ENCODE measurements at regions not wholly inside any gene's neighbourhood (a gene's known extent, or its start where the extent isn't known, plus 50 kb on each side); places are given as distances from the start of the nearest gene placed in this dataset.

DNA sequence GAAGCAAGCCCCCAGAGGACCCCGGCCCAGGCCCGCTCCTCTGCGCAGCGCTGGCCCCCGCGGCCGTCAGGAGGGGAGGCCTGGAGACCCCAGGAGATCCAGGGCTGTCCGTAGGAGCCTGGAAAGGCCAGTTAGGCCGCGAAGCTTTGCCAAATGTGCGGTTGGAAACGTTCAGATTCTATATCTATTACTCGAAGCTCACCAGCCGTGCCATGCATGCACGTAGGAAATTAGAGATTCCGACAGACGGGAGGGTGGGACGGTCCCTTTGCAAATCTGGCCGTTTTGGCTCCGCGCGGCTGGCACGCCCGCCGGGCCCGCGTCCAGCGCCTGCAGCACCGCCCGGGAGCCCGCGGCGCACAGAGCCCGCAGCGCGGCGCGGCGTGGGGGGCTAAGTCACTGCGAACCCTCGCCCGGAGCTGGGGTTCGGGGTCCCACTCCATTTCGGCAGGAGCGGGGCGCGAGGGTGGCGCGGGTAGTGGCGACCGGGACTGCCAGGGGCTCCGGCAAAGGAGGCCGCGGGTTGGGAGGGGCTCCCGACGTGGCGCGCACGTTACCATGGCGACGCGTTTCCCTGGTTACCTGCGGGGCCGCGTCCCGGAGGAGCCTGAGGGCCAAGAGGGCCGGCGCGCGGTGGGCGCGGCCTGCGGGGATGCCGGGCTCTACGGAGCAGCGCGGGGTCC, 488.6 kb upstream of the SMIM21 start:
- no peak for DNase-seq (ENCODE audit: low read depth)

DNA sequence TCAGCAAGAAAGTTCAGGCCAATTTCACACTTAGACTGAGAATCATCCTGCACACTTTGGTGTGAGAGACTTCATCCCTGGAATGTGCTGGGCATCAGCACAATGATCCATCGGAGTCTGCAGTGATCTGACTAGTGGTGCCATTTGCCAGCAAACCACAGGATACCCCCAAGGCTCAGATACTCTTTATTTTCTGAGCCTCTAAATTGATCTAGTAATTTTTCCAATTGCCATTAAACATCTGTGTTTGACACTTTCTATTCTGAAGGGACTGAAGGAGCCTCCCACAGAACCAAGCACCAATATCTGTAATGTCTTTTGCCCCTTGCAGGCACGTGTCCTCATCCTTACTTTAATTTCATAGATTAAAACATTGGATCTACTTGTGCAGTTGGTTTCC, 485.3 kb upstream of the SMIM21 start:
- DNase-seq (ENCODE audit: low read depth), result no peak

DNA sequence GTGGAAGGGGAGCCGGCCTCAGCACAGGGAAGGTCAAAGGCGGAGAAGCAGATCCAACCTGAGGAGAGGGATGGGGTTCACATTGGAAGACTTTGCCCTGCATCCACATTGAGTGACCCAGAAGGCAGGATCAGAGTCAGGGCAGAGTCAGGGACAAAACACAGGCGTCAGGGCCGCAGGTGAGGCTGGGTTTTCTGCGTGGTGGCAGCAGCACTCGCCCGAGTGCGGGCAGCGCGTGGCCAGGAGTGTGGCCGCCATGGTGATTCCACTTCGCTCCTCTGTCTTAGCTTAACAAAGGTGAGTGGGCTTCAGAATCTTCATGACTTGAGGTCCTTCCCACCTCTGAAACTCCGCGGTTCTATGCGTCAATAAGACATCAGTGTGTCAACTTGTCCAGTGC, 476.9 kb upstream of the SMIM21 start:
- DNase-seq (ENCODE audit: low read depth), result no peak

DNA sequence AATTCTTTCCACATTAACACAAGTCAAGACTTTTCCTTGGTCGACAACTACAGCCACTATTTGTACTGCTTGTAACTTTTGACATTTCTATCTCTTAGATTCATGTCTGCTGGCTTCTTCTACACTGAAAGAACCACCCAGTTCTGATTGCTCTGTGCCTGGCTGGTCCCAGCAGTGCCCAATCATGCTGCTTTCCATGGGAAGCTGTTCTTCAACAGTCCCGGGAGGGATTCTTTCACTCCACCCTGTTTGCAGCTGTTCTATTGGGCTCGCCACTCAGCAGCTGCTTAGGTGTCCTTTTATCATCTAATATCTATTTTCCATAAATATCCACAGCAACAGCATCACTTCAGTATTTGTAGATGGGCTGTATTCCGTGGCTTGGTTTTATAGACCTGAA, 471.1 kb upstream of the SMIM21 start:
- DNase-seq (ENCODE audit: low read depth), result peak; percentile 10

DNA sequence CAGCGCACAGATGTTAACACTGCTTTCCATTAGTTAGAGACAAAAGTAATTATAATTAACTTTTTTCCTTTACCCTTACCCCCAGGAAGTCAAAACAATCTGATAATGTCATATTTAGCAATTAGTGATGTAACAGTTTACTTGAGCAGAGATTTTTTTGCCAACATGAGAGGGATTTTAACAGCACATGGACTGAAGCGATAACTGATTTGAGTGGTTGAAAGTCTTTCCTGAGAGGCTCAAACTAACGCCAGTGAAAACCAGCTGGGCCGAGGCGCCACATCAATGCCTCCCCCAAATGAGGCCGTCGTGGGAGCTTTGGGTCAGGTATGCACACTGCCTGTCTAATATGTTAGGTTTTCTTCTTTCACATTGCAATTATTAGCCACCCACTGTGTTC, 469.9 kb upstream of the SMIM21 start:
- DNase-seq (ENCODE audit: low read depth), result no peak

DNA sequence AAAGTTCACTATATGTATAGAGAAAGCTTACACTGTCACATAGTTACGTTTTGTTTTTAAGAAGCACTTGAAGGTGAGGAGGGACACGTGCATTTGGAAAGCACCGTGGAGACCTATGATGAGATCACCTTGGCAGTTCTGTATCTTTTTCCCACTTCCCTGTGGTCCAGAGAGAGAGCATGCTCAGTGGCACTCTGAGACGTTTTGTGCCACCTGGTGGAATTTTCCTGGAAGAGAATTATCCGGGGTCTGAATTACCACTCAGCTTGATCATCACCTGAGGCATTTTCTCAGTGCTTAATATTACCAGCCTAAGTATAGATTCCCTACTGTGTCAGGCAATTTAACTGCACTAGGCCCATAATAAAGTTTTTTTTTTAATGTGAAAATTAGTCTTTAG, 469.4 kb upstream of the SMIM21 start:
- DNase-seq (ENCODE audit: low read depth), result no peak

DNA sequence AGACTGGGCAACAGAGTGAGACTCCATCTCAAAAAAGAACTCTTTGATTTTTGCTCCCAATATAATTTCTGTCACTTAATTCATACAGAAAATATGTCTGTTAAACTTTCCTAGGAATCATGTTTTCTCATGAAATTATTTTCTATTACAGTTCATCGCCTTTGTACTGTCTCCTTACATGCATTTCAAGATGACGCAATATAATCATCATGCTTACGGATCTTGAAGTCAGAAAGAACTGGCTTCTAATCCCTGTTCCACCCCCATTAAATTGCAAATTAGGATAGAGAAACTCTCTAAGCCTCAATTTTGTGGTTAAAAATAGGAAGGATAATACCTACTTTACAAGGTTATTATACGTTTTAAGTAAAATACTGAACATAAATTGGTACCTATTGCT, 467.6 kb upstream of the SMIM21 start:
- no peak for DNase-seq (ENCODE audit: low read depth)

DNA sequence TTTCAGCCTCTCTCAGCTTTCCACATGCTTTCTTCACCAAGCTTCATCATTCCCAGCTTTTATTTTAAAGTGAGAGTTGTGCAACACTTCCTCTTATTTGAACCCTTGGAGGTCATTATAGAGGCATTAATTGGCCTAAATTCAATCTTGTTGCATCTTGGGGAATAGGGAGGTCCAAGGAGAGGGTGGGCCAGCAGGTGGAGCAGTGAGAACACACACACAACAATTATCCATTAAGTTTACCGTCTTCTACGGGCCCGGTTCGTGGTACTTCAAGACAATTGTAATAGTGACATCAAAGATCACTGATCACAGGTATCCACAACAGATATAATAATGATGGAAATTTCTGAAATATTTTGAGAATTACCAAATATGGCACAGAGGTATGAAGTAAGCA, 457.2 kb upstream of the SMIM21 start:
- DNase-seq (ENCODE audit: low read depth), result no peak

DNA sequence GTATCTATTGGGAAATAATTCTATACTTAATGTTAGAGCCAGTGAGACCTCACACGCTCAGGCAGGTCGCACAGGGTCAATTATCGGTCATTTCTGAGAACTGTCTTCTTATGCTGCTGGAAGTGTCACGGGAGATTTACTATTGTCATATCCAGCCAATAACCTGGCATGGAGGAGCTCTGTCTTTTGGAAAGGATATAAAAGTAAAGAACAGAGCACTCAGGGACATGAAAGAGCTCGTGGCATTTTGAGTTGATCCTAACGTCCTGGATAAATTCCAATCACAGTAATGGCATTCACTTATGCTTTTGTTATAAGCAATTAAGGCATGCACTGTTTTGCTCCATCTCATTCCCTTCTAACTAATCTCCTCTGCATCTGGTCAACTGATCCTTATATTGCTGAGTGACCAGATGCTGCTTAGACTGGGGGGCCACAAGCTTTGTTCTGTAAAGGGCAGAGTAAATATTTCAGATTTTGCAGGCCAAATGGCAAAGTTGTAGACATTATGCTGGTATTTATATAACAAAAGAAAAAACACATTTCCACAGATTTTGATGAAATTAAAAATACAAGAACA, 453.5 kb upstream of the SMIM21 start:
- no peak for DNase-seq (ENCODE audit: low read depth)

DNA sequence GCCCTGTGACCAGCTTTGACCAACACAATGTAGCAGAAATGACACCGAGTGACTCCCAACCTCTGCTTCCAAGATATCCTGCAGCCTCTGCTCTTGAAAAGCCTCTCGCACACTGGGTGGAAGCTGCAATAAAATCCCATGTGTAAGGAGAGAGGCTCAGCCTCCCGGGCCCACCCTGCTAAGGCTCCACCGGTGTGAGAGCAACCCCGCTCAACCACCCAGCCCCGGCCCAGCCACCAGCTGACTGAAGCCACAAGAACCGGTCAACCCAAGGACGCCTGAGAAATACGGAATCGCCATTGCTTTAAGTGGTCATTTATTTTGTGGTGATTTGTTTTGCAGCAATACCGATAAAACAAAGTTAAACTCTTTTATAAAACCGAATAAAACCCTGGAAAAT, 452.8 kb upstream of the SMIM21 start:
- no peak for DNase-seq (ENCODE audit: low read depth)

DNA sequence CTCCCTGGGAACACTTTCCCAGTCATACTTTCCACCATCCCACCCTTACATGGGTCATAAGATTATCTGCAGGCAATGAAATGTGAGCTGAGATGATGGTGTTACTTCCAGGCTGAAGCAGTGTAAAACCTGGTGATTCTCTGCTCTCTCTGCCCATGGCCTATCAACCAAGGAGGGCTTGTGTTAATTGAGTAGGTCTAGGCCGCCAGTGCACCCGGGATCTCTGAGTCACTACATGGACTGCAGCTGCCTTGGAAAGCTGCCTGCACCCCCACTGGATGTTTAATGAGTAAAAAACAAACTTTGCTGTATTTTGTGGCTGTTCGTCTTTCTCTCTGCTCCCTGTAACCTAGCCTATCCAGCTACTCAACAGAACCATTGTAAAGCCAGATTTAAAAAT, 451.7 kb upstream of the SMIM21 start:
- no peak for DNase-seq (ENCODE audit: low read depth)

DNA sequence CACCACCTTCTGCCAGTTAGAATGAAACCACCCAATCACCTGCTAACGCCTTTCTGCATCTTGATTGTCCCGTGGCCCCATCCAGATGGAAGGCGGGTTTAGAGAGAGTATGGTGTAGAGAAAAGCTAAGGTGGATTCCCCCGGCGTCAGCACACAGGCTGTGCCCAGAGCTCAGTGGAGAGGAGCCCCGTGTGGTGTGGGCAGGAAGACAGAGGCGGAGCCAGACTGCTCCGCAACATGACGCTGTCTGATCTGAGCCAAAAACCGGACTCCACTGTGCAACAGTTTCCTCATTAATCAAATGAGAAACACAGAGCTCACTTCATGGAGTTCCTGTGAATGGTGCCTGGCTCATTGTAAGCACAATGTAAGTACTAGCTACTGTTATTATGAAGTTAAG, 448.1 kb upstream of the SMIM21 start:
- no peak for DNase-seq (ENCODE audit: low read depth)

DNA sequence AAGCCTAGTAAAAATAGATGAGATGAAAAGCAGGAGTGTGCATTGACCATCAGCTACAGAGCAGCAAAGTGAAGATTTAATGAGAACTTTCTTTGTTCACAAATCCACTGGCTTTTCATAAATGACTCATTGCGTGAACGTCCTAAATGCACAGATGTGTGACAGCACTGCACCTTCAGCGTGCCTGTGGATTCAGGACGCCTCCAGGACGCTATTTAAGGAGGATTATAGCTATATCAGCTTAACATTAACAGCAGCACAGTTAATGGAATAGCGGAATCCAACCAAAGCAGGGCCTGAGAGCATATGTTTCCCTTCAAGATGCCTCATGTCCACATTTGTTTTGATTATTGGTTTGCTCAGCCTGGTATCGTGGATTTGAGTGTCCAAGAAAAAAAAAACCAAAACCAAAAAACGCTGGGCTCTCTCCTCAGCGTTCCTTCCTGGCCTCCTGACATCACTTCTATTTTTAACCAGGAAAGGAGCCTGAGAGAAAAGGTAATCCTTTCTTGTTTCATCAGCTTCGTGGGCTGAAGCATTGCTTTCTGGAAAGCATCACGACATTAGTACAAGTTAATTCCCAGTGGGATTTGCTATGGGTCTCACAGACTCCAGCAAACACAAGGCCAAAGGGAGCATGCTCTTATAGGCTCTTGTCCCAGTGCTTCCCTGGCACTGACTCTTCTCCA, 447.0 kb upstream of the SMIM21 start:
- DNase-seq (ENCODE audit: low read depth), result no peak

DNA sequence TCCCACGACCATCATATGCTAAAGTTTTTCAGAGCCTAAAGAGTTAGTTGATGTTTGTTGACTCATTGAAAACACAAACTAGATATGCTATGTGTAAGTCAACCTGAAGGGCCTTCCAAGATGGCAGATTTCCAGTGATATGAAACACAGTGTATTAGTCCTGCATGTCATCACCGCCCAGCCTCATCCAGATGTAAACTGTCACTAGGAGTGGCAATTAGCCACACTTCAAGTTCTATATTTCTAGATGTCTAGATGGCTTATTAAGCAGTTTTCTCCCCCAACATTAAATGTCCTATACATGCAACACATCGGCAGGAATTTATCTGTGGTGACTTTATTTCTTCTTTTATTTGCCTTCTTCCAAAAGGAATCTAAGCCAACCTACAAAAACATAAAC, 444.1 kb upstream of the SMIM21 start:
- DNase-seq (ENCODE audit: low read depth), result no peak

DNA sequence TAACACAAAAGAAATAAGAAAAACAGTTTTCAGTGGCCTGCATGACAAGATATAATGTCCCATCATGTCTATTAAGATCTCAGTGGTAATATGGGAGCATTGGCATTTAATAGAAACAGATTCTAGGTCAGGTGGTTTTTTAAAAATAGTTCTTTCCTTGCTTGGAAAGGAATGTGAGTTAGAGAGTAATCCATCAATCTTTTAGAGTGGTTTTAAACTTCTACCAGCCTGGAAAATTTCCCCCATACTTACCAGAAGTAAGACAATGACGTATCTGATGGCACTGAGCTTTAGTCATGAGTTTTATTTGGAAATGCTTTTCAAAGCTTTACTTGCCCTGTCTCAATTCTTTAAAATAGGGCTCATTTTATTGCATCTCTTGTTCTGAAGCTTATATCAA, 441.7 kb upstream of the SMIM21 start:
- DNase-seq (ENCODE audit: low read depth), result no peak

DNA sequence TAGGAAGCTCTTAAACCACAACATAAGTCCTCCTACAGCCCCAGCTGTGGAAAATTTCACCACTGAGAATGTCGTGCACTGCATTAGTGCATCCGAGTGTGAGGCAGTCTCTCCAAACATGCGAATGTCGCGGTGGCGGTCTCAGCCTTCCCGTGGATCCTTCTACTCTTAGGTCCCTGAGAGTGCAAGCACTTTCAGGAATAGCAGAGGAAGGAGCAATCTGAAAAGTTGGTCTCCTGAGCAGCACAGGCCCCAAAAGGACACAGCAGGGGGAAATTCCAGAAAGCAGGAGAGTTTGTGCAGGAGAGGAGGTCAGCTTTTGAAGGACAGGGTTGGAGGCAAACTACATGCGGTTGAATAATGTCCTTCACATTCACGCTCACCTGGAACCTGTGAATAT, 440.5 kb upstream of the SMIM21 start:
- no peak for DNase-seq (ENCODE audit: low read depth)

DNA sequence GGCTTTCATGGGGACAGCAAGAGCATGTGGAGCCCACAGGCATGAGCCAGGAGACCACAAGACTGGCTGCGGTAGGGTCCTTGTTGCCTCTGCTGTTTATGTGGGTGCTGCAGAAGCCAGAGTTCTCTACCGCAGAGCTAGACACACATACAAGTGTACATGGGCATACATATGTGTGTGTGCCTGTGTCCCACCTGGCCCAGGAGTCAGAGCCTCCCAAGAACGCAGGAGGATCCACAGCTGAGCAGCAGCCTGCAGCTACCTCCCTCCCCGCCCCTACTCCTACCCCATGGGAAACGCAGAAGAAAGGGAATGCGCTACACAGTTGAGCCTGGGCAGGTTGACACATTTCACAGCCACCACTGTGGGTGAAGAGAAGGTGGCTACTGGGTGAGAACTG, 438.1 kb upstream of the SMIM21 start:
- no peak for DNase-seq (ENCODE audit: low read depth)

DNA sequence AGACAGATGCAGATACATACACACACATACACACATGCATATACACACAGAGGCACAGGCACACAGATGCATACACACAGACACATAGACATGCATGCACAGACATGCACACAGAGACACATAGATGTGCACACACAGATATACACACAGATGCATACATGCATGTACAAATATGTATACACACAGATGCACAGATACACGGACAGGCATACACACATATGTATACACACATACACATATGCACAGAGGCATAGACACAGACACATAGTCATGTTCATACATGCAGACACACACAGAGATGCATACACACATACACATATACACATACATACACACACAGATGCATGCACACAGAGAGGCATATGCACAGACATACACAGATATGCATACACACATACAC, 437.3 kb upstream of the SMIM21 start:
- no peak for DNase-seq (ENCODE audit: low read depth)

DNA sequence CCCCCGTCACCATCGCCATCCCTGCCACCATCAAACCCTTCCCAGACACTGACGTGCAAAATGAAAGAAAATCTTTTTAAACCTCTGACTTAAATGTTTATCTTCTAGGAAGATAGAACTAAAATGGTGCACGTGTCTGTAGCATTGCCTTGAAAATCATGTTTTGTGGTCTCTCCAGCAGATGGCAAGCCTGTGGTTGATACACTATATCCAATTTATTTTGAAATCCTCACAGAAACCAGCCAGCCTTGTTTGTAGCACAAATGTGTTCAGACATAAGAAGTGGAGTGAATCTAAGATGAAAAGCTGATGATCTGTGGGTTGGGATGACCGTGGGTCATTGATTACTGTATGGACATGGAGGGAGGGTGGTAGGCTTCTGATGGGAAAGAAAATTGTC, 436.2 kb upstream of the SMIM21 start:
- DNase-seq (ENCODE audit: low read depth), result no peak

DNA sequence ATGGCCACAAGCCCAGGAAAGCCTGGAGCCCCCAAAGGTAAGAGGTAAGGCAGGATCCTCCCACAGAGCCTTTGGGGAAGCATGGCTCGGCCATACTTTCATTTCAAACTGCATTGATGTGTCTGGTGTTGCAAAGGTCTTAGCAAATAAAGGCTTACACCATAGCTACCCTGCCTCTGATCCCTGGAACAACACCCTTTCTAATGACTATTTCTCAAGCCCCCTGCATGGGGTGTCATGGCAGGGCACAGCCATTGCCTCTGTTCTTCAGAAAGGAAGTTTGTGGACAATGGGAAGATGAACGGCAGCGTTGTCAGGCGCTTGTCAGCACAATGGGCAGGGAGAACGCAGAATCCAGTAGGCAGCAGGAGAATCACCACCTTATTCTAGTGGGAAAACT, 435.0 kb upstream of the SMIM21 start:
- no peak for DNase-seq (ENCODE audit: low read depth)

DNA sequence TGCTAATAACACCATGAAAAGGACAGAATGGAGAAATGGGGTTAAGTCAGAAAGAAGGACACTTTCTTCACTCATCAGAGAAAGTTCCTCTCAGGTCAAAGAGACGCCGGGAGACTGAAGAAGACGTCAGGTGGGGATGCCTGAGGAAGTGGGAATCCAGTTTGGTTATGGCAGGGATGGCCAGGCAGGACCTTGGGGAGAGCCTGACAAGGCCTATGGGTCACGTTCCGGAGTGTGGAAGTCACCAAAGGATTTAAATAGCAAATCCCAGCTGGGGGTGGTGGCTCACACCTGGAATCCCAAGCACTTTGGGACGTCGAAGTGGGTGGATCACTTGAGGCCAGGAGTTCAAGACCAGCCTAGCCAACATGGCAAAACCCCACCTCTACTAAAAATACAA, 432.7 kb upstream of the SMIM21 start:
- no peak for DNase-seq (ENCODE audit: low read depth)

DNA sequence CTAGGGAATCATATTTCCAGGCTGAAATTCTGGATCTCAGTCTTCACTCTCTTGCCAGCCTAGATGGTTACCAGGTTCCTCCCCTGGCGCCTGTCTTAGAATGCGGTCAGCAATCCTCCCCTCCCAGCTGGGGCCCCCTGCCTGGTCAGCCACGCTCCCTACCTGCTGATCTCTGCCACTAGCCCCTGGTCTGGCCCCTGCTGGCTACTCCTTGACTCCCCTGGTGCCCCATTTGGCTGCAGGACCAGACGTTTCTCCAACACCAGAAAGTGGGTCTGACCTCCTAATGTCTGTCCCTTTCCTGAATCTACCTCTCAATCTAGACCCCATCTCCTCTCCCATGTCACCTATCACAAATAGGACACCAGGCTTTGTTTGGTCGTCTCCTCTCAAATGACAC, 432.0 kb upstream of the SMIM21 start:
- no peak for DNase-seq (ENCODE audit: low read depth)

DNA sequence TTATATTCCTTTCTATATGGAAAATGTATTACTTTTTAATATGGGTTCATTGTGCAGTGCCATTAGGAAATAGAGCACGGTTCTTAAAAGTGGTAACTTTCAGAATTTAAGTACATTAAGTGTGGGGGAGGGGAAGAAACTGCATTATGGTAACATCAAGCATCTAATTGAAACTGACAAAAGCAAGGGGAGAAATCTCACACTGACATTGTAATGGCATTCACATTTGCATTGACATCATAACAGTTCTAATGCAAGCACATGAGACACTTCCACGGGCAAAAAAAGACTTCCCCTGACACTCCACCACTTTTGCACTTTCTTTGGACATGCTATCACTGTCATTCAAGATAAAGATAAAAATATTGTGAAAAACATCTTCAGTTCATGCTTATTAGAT, 431.3 kb upstream of the SMIM21 start:
- no peak for DNase-seq (ENCODE audit: low read depth)

DNA sequence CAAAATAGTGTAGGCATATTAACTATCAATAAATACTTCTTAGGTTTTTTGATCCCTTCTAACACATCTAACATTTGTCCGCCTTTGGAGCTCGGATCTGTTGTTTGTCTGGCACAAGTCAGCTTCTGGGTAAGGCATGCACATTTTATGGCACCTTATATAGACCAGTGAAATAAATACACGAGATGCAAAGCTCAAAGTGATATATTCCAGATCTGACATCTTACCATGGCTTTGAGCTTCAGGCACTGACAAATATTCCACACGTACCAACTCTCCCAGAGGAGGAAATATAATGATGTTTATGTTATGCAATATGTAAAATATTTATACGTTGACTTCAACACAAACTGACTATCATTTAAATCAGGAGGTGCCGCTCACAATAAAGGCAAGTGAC, 430.1 kb upstream of the SMIM21 start:
- no peak for DNase-seq (ENCODE audit: low read depth)
